ENCODE measurements at regions not wholly inside any gene's neighbourhood (a gene's known extent, or its start where the extent isn't known, plus 50 kb on each side); places are given as distances from the start of the nearest gene placed in this dataset.

DNA sequence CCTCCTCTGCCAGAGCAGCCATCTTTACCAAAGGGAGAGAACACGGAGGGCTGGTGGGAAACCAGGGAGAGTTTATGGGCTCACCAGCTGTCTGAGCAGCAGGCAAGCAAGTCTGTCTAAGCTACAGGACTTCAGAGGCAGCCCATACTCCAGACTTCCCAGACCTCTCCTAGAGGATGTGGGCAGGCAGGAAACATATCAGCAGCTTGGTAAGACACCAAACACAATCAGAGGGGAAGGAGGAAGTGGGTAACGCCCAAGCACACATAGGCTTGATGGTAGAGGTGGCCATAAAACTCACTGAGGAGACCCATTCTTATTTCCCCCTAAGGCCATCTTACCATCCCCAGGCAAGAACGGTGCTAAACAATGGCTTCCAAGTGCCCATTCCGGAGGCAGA, 143.1 kb upstream of the ARID1B start:
- TF ChIP-seq POLR2AphosphoS5 (IDR thresholded peaks at IDR 0.05; ENCODE audit: low read depth, low read length) = no peak
- TF ChIP-seq POLR2A (IDR thresholded peaks at IDR 0.05; ENCODE audit: borderline replicate concordance, extremely low read depth, insufficient read depth, insufficient read length) = no peak
- TF ChIP-seq RAD21 (IDR thresholded peaks at IDR 0.05; ENCODE audit: low read depth) = no peak
